Body of pancreas (tissue), 4 donors: ENCODE measurements at regions not wholly inside any gene's neighbourhood (a gene's known extent, or its start where the extent isn't known, plus 50 kb on each side); places are given as distances from the start of the nearest gene placed in this dataset.

Experiments
- ATAC-seq: fragments of 150-250 bp; one replicate; pipeline ENCODE4 v1.9.1; 2016
- DNase-seq, 4 donors: peaks; one replicate each; pipeline ENCODE4 v3.0.0-alpha.2; 2019
- H3K27ac ChIP-seq, 4 donors: fragments of 200-600 bp; sonication (generic); 1 replicate in 3 of 4; 2 replicates in 1 of 4; pipeline versions ENCODE4 v1.5.1 to v1.6.1; 2016 to 2019; ENCODE audit warnings: mild to moderate bottlenecking in 1 of 4, mixed read lengths in 1 of 4, moderate library complexity in 1 of 4
- H3K27me3 ChIP-seq, 2 donors: fragments of 200-600 bp; sonication (generic); one replicate each; pipeline ENCODE4 v1.6.0; 2016; ENCODE audit warnings: mild to moderate bottlenecking in 1 of 2
- H3K36me3 ChIP-seq, 2 donors: fragments of 200-600 bp; sonication (generic); replicated peaks in 1 of 2; 2 replicates each; pipeline ENCODE4 v1.5.1; 2016; ENCODE audit warnings: low read depth in 2 of 2; ENCODE audit not compliant: insufficient read depth in 1 of 2
- H3K4me1 ChIP-seq: fragments of 200-600 bp; sonication (generic); one replicate; pipeline ENCODE4 v1.6.0; 2016
- H3K4me3 ChIP-seq, 2 donors: fragments of 200-600 bp; sonication (generic); 1 replicate in 1 of 2; 2 replicates in 1 of 2; pipeline ENCODE4 v1.5.1; 2016 to 2019
- H3K9me3 ChIP-seq, 3 donors: fragments of 200-600 bp; sonication (generic); 1 replicate in 2 of 3; 2 replicates in 1 of 3; pipeline ENCODE4 v1.5.1; 2016
- CTCF ChIP-seq, 7 experiments: fragments of 450-650 bp in 4 of 7; fragments of 200-600 bp in 3 of 7; sonication (generic) in 3 of 7; IDR thresholded peaks; one replicate each; pipeline ENCODE4 v1.5.1; 2016 to 2019; ENCODE audit warnings: antibody characterized with exemption in 7 of 7
- POLR2A ChIP-seq, 3 donors: fragments of 450-650 bp; IDR thresholded peaks; one replicate each; pipeline ENCODE4 v1.6.1; 2016; ENCODE audit warnings: antibody characterized with exemption in 3 of 3, mild to moderate bottlenecking in 2 of 3
- WGBS, 2 donors: methylation state at CpG; one replicate each; pipeline ENCODE4 v1.1.5; 2017; 5-methylcytosine and 5-hydroxymethylcytosine counted together
- intact Hi-C: fragments of 100-400 bp; cut with DNase I; formaldehyde crosslinking; loops from one replicate; pipeline ENCODE4 v1.15.1; 2023

GRCh38 chrX:68931345-68931744 is 102.5 kb downstream of the EFNB1 start:
- DNase-seq, result no peak
- TF ChIP-seq CTCF (IDR thresholded peaks at IDR 0.05) (no peak), POLR2A (IDR thresholded peaks at IDR 0.05) (no peak)
- 49 to 58% methylated on average over 2 to 4 of the region's 4 CpGs for WGBS, 2 donors
- H3K9me3 ChIP-seq, result no peaks in the 10 kb centered on the region
- H3K36me3 ChIP-seq, result no peaks in the 10 kb centered on the region
- H3K4me1 ChIP-seq, result no peaks in the 10 kb centered on the region
- H3K27ac ChIP-seq, result no peak overlapping the region
- intact Hi-C loops, result no loop called here
- no peak for ATAC-seq
- no peaks in the 10 kb centered on the region for H3K27me3 ChIP-seq
- H3K4me3 ChIP-seq, result no peak overlapping the region

GRCh38 chrX:68930542-68931317 is 101.9 kb downstream of the EFNB1 start:
- no peak overlapping the region for H3K27ac ChIP-seq
- DNase-seq (no peak), ATAC-seq (no peak)

GRCh38 chrX:68929332-68930150 is 100.7 kb downstream of the EFNB1 start:
- DNase-seq, result peak in 3 of 4 donors; percentile 25 to 45 (median 30)
- H3K4me1 ChIP-seq, result no peaks in the 10 kb centered on the region
- intact Hi-C loops, result no loop called here
- no peaks in the 10 kb centered on the region for H3K27me3 ChIP-seq
- WGBS, 2 donors, result 67 to 91% methylated on average over 4 to 7 of the region's 9 CpGs
- peak overlapping the region in 1 of 4 donors; percentile 11 for H3K27ac ChIP-seq
- no peak for TF ChIP-seq POLR2A (IDR thresholded peaks at IDR 0.05)
- TF ChIP-seq CTCF (IDR thresholded peaks at IDR 0.05), result no peak
- H3K9me3 ChIP-seq, result no peaks in the 10 kb centered on the region
- H3K4me3 ChIP-seq, result no peak overlapping the region
- no peaks in the 10 kb centered on the region for H3K36me3 ChIP-seq
- ATAC-seq, result peak; percentile 33

More at GRCh38 chrX:68930542-68931317, 101.9 kb downstream of the EFNB1 start:
- H3K9me3 ChIP-seq, result no peaks in the 10 kb centered on the region
- no peak for TF ChIP-seq POLR2A (IDR thresholded peaks at IDR 0.05)
- no peak for TF ChIP-seq CTCF (IDR thresholded peaks at IDR 0.05)
- H3K4me1 ChIP-seq, result no peaks in the 10 kb centered on the region
- intact Hi-C loops, result no loop called here
- H3K27me3 ChIP-seq, result no peaks in the 10 kb centered on the region
- H3K4me3 ChIP-seq, result no peak overlapping the region
- H3K36me3 ChIP-seq, result no peaks in the 10 kb centered on the region
- 90% methylated on average over 2 of the region's 5 CpGs; no CpG with 5 or more reads in 1 of the 2 donors for WGBS, 2 donors

GRCh38 chrX:68928401-68928800 is 99.6 kb downstream of the EFNB1 start:
- no peaks in the 10 kb centered on the region for H3K36me3 ChIP-seq
- intact Hi-C loops, result no loop called here
- no peak for TF ChIP-seq POLR2A (IDR thresholded peaks at IDR 0.05)
- no peak for TF ChIP-seq CTCF (IDR thresholded peaks at IDR 0.05)
- ATAC-seq (no peak), DNase-seq (no peak)
- no peak overlapping the region for H3K27ac ChIP-seq
- H3K27me3 ChIP-seq, result no peaks in the 10 kb centered on the region
- no peaks in the 10 kb centered on the region for H3K4me1 ChIP-seq
- 93 to 97% methylated on average over 7 of the region's 7 CpGs for WGBS, 2 donors
- no peaks in the 10 kb centered on the region for H3K9me3 ChIP-seq
- no peak overlapping the region for H3K4me3 ChIP-seq
